Tibial nerve (tissue), 4 donors: ENCODE measurements at regions not wholly inside any gene's neighbourhood (a gene's known extent, or its start where the extent isn't known, plus 50 kb on each side); places are given as distances from the start of the nearest gene placed in this dataset.

Source experiments
- DNase-seq, 2 donors: peaks; one replicate each; pipeline ENCODE4 v3.0.0-alpha.2; 2019; ENCODE audit warnings: low spot score in 2 of 2
- H3K27ac ChIP-seq, 4 donors: fragments of 200-600 bp; sonication (generic) in 3 of 4; one replicate each; pipeline ENCODE4 v1.5.1; 2017 to 2019; ENCODE audit warnings: mild to moderate bottlenecking in 1 of 4
- H3K27me3 ChIP-seq, 2 donors: fragments of 200-600 bp; sonication (generic) in 1 of 2; one replicate each; pipeline versions ENCODE4 v1.5.1 to v1.6.0; 2017 to 2019
- H3K36me3 ChIP-seq, 3 donors: fragments of 200-600 bp; sonication (generic); one replicate each; pipeline ENCODE4 v1.5.1; 2018 to 2019
- H3K4me1 ChIP-seq, 4 donors: fragments of 200-600 bp; sonication (generic) in 3 of 4; one replicate each; pipeline ENCODE4 v1.5.1; 2017 to 2019
- H3K4me3 ChIP-seq, 4 donors: fragments of 200-600 bp; sonication (generic) in 3 of 4; one replicate each; pipeline ENCODE4 v1.5.1; 2017 to 2019; ENCODE audit warnings: mild to moderate bottlenecking in 1 of 4, moderate library complexity in 1 of 4
- H3K9me3 ChIP-seq, 4 donors: fragments of 200-600 bp; sonication (generic) in 3 of 4; one replicate each; pipeline ENCODE4 v1.5.1; 2017 to 2019
- EP300 ChIP-seq, 2 donors: sonication (generic); formaldehyde crosslinking; IDR thresholded peaks; one replicate each; pipeline ENCODE4 v1.6.1; 2017; ENCODE audit warnings: antibody characterized with exemption in 2 of 2, mild to moderate bottlenecking in 1 of 2
- POLR2A ChIP-seq, 2 donors: fragments of 450-650 bp; IDR thresholded peaks; one replicate each; pipeline ENCODE4 v1.6.1; 2017; ENCODE audit warnings: antibody characterized with exemption in 2 of 2, mild to moderate bottlenecking in 2 of 2, moderate library complexity in 2 of 2
- WGBS, 2 donors: methylation state at CpG; one replicate each; pipeline ENCODE4 v1.1.5; 2018; 5-methylcytosine and 5-hydroxymethylcytosine counted together
- TF ChIP-seq, protein P1 (sequence below), 5 experiments: fragments of 200-600 bp in 3 of 5; fragments of 450-650 bp in 2 of 5; sonication (generic) in 3 of 5; IDR thresholded peaks; one replicate each; pipeline ENCODE4 v1.5.1; 2016 to 2019; ENCODE audit warnings: antibody characterized with exemption in 5 of 5, mild to moderate bottlenecking in 3 of 5, moderate library complexity in 2 of 5

DNA sequence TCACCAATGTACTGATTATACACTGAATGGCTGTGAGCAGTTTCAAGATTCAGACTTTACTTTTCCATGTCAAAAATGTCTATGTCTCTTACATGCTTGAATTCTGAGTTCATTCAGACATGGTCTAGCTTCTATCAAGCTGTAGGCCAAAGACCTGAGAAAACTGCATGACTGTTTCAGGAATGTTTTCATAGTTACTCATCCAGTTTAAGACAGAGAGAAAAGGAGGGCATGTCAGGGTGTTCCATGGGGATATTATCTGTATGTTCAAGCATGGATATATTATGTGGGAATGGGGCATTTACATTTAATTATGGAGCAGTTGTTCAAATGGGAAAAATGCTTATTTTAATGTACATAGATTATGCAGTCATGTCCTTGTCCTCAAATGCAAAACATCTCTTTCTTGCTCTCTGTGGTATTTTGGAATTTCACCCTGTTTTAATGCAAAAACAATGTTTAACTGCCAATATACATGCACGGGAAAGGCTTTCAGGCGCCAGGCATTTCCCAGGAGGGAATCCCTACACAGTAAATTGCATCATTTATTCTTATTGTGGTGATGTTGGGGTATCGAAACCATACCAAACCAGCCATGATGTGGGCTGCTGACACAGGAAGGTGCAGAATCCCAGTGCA lies 429.1 kb upstream of the INTU start:
- TF ChIP-seq, protein P1, sequence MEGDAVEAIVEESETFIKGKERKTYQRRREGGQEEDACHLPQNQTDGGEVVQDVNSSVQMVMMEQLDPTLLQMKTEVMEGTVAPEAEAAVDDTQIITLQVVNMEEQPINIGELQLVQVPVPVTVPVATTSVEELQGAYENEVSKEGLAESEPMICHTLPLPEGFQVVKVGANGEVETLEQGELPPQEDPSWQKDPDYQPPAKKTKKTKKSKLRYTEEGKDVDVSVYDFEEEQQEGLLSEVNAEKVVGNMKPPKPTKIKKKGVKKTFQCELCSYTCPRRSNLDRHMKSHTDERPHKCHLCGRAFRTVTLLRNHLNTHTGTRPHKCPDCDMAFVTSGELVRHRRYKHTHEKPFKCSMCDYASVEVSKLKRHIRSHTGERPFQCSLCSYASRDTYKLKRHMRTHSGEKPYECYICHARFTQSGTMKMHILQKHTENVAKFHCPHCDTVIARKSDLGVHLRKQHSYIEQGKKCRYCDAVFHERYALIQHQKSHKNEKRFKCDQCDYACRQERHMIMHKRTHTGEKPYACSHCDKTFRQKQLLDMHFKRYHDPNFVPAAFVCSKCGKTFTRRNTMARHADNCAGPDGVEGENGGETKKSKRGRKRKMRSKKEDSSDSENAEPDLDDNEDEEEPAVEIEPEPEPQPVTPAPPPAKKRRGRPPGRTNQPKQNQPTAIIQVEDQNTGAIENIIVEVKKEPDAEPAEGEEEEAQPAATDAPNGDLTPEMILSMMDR (IDR thresholded peaks at IDR 0.05) = no peak
- no peak for TF ChIP-seq EP300 (IDR thresholded peaks at IDR 0.05)
- no peak for TF ChIP-seq POLR2A (IDR thresholded peaks at IDR 0.05)
- Histone ChIP-seq H3K4me1 (no peaks in the 10 kb centered on the region), H3K4me3 (no peak overlapping the region), H3K27me3 (no peaks in the 10 kb centered on the region), H3K27ac (no peak overlapping the region), H3K36me3 (no peaks in the 10 kb centered on the region), H3K9me3 (peaks cover 0 to 13% (median 0%) of the 10 kb centered on the region in 4 donors)
- WGBS, 2 donors = 67 to 78% methylated on average over 3 of the region's 3 CpGs
- DNase-seq = no peak

DNA sequence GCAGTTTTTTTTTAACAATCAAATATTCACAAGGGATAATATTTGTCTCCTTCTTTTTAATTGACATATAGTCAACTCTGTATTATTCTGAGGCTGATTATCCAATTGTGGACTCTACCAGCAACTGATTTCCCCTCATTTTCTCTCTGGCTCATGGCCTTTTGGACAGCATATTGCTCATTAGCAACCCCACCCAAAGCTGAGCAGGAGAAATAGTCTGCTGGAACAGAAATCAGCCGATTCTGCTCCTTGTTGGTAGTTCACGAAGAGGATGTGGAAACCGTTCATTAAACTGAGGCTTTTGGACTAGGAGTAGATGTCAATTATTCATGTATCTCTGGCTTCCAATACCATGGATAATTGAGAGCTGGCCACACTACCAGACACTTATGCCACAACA lies 428.4 kb upstream of the INTU start:
- no peak for TF ChIP-seq EP300 (IDR thresholded peaks at IDR 0.05)
- TF ChIP-seq, protein P1 (IDR thresholded peaks at IDR 0.05) = no peak
- no peak for TF ChIP-seq POLR2A (IDR thresholded peaks at IDR 0.05)
- H3K36me3 ChIP-seq = no peaks in the 10 kb centered on the region
- peaks cover 0 to 8% (median 0%) of the 10 kb centered on the region in 4 donors for H3K9me3 ChIP-seq
- WGBS, 2 donors = 52 to 60% methylated on average over 3 of the region's 3 CpGs
- no peaks in the 10 kb centered on the region for H3K4me1 ChIP-seq
- H3K27me3 ChIP-seq = no peaks in the 10 kb centered on the region
- no peak overlapping the region for H3K27ac ChIP-seq
- no peak for DNase-seq
- H3K4me3 ChIP-seq = no peak overlapping the region

DNA sequence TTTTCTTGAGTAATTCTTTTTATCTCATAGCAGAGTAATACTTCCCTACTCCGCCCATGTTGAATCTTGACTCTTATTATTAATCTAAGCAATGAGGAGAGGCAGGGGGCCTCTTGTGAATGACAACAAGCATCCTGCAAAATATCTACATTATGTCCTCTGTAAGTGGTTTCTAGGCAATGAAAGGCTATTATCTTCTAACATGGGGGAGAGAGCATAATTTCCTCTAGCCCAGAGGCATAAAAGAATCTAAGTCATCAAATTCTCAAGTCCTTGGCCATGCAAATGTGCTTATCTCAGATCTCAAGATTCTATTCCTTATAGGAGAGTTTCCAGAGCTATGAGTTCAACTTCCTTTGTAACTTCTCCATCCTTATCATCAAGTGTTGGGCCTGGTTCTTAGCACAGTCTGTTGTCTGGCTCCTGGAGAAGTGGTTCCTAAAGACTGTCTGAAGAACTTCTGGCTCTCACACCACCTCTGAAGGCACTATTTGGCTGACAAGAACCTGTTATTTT lies 423.1 kb upstream of the INTU start:
- H3K36me3 ChIP-seq = no peaks in the 10 kb centered on the region
- 97 to 100% methylated on average over 1 of the region's 1 CpG for WGBS, 2 donors

DNA sequence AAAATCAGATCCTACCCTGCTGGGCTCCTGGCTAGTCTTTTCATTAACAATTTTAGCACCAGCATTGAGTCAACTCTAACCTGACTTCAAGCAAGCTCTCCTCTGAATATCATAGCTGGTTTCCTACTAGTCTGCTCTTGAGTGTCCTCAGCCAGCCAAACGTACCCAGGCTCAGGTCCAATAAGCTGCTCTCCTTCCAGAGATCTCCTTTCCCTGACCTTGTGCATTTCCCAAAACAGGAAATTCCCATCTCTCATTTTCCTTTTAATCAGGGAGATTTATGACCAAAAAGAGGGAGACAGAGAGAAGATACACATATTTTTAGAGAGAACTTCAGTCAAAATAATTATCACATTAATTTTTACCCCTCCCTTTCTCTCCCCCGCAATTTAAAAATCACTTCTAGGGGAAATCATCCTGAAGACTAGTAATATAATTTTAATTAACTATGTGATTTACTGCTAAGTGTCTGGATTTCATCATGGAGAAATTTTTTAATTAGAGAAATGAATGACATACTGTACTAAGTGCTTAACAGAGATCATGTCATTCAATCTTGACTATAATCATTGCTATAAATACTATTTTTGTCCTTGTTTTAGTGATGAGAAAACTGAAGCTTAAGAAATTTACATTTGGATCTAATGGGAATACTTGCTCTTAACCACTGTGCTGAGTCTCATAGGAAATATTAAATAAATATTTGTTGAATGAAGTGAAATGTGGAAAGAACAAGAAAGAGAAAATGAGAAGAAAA lies 421.7 kb upstream of the INTU start:
- no peak overlapping the region for H3K4me3 ChIP-seq
- H3K4me1 ChIP-seq = peaks cover 0 to 38% (median 7%) of the 10 kb centered on the region in 4 donors
- 35 to 48% methylated on average over 2 of the region's 2 CpGs for WGBS, 2 donors
- TF ChIP-seq EP300 (IDR thresholded peaks at IDR 0.05) = no peak
- TF ChIP-seq, protein P1 (IDR thresholded peaks at IDR 0.05) = no peak
- no peak for TF ChIP-seq POLR2A (IDR thresholded peaks at IDR 0.05)
- no peaks in the 10 kb centered on the region for H3K36me3 ChIP-seq
- H3K27me3 ChIP-seq = no peaks in the 10 kb centered on the region
- peak overlapping the region in 1 of 4 donors; percentile 38 for H3K27ac ChIP-seq
- no peaks in the 10 kb centered on the region for H3K9me3 ChIP-seq
- no peak for DNase-seq

More for the DNA sequence above, 423.1 kb upstream of the INTU start:
- Histone ChIP-seq H3K4me3 (no peak overlapping the region), H3K27ac (no peak overlapping the region), H3K4me1 (peaks cover 0 to 38% (median 7%) of the 10 kb centered on the region in 4 donors), H3K9me3 (no peaks in the 10 kb centered on the region), H3K27me3 (no peaks in the 10 kb centered on the region)
- TF ChIP-seq POLR2A (IDR thresholded peaks at IDR 0.05) (no peak), EP300 (IDR thresholded peaks at IDR 0.05) (no peak)
- TF ChIP-seq, protein P1 (IDR thresholded peaks at IDR 0.05) = no peak
- DNase-seq = no peak
